BLaER1 treated with 17β-estradiol and CSF1 and Interleukin-3, amounts not matched to agents 10 nM and 100 nM (cell line): ENCODE measurements at regions not wholly inside any gene's neighbourhood (a gene's known extent, or its start where the extent isn't known, plus 50 kb on each side); places are given as distances from the start of the nearest gene placed in this dataset.
A peak's percentile ranks its signal among the peaks of the same experiment; 100 is the strongest.
"Not testable (repeated sequence)": the region's sequence is repeated elsewhere in the genome, so short reads cannot be mapped to it uniquely, and the experiment has no call there.

ENCODE experiments used
- H3K27ac ChIP-seq, 11 experiments: shearing (Covaris generic); formaldehyde crosslinking; 2 replicates each; pipeline ENCODE4 v1.8.1; 2022
- H3K27me3 ChIP-seq, 11 experiments: shearing (Covaris generic); formaldehyde crosslinking; 2 replicates each; pipeline ENCODE4 v1.8.1; 2022
- H3K36me3 ChIP-seq, 11 experiments: shearing (Covaris generic); formaldehyde crosslinking; 2 replicates each; pipeline ENCODE4 v1.8.1; 2022
- H3K4me1 ChIP-seq, 10 experiments: shearing (Covaris generic); formaldehyde crosslinking; 2 replicates each; pipeline ENCODE4 v1.8.1; 2022
- H3K4me2 ChIP-seq, 11 experiments: shearing (Covaris generic); formaldehyde crosslinking; 2 replicates each; pipeline ENCODE4 v1.8.1; 2022
- H3K4me3 ChIP-seq, 10 experiments: shearing (Covaris generic); formaldehyde crosslinking; 2 replicates each; pipeline ENCODE4 v1.8.1; 2022
- H3K9ac ChIP-seq, 11 experiments: shearing (Covaris generic); formaldehyde crosslinking; 2 replicates each; pipeline ENCODE4 v1.8.1; 2022
- H3K9me3 ChIP-seq, 11 experiments: shearing (Covaris generic); formaldehyde crosslinking; replicated peaks in 1 of 11; 2 replicates each; pipeline ENCODE4 v1.8.1; 2022
- H4K20me1 ChIP-seq, 11 experiments: shearing (Covaris generic); formaldehyde crosslinking; 2 replicates each; pipeline ENCODE4 v1.8.1; 2022
- Cebpa-rat ChIP-seq, 11 experiments: shearing (Covaris generic); IDR thresholded peaks; 2 replicates each; pipeline ENCODE4 v1.8.1; 2022

DNA sequence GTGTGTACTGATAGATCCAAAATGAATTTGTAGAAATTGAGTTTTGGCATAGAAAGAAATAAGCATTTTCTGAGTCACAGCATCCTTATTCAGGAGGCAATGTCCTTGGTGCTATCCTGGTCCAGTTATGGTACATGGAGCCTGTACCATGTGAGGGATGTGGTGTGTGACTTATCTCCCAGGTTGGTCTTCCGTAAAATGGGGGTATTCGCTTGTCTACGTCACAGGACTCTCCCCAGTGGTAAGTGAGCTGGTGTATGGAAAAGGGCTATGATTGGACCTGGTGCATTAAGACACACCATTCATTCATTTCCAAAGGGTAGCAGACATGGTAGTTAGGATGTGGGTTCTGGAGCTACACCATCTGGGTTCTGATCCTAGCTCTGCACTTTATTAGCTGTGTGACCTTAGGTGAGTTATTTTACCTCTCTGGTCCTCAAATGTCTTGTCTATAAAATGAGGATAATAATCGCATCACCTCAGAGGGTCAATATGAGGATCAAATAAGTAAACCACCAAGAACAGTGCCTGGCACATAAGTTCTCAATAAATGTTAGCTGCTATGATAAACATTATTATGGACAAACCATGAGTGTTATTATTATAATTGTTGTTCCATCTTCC lies 119.2 kb downstream of the MYCN start:
- no peak overlapping the region for H3K27ac ChIP-seq
- H4K20me1 ChIP-seq, result no peaks in the 10 kb centered on the region
- no peaks in the 10 kb centered on the region for H3K27me3 ChIP-seq
- H3K36me3 ChIP-seq, result peaks cover 0 to 10% (median 0%) of the 10 kb centered on the region in 11 experiments; a peak in 2 of 22 replicates
- H3K9ac ChIP-seq, result no peak overlapping the region
- H3K4me3 ChIP-seq, result no peak overlapping the region
- TF ChIP-seq Cebpa-rat (IDR thresholded peaks at IDR 0.05), result no peak
- H3K4me2 ChIP-seq, result peak overlapping the region in 2 of 11 experiments; percentile 23 to 36; a peak in 2 of 22 replicates
- peaks cover 27 to 33% (median 31%) of the 10 kb centered on the region in 11 experiments for H3K9me3 ChIP-seq
- peaks cover 27 to 44% (median 40%) of the 10 kb centered on the region in 10 experiments for H3K4me1 ChIP-seq

DNA sequence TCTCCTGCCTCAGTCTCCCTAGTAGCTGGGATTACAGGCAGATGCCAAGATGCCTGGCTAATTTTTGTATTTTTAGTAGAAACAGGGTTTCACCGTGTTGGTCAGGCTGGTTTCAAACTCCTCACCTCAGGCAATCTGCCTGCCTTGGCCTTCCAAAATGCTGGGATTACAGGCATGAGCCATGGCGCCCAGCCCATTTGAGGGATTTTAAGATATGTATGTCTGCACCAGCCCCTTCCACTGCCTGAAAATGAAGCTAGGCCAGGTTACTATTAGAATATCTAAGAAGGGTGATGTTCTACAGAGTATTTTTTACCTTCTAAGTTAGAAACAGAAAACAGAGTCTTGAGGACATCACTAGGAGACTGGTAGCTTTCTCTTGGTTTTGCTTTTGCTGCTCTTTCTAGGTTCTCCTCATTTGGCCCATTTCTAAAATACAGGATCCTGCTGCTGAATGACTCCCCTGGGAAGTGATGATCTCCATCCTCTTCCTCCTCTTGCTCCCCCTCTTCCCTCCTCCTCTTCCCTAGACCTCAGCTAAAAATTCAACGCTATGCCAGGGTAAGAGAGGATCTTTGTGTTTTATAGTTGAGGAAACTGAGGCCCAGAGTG lies 118.5 kb downstream of the MYCN start:
- TF ChIP-seq Cebpa-rat (IDR thresholded peaks at IDR 0.05), result no peak
- no peak overlapping the region for H3K27ac ChIP-seq
- peaks cover 27 to 47% (median 40%) of the 10 kb centered on the region in 10 experiments for H3K4me1 ChIP-seq

DNA sequence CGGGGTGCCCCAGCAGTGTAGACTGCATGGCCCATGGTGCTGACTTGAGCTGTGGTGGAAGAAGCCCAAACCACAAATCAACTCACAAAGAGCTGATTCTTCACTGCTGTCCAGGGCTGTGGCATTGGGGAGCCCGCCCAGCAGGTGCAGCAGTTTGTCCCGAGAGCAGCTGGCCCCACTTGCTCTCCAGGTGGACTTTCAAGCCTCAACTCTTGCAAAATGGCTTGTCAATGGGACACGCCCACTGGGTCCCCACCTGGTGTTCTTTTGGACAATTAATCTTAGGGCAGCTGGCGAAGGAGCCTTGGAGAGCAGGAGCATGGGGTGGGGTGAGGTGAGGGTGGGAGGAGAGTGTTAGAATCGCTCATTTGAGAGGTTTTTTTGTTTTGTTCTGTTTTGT lies 117.9 kb downstream of the MYCN start:
- Histone ChIP-seq H4K20me1 (no peaks in the 10 kb centered on the region), H3K27me3 (no peaks in the 10 kb centered on the region), H3K36me3 (peaks cover 0 to 7% (median 0%) of the 10 kb centered on the region in 11 experiments; a peak in 1 of 22 replicates), H3K4me1 (peaks cover 27 to 49% (median 40%) of the 10 kb centered on the region in 10 experiments), H3K4me3 (no peak overlapping the region), H3K4me2 (peak overlapping the region in 7 of 11 experiments; percentile 10 to 35 (median 26); a peak in 6 of 22 replicates), H3K27ac (peak overlapping the region in 2 of 11 experiments; percentile 40 to 79; a peak in 1 of 22 replicates), H3K9me3 (peaks cover 15 to 21% (median 18%) of the 10 kb centered on the region in 11 experiments), H3K9ac (no peak overlapping the region)
- TF ChIP-seq Cebpa-rat (IDR thresholded peaks at IDR 0.05), result no peak

More for the DNA sequence above, 118.5 kb downstream of the MYCN start:
- Histone ChIP-seq H3K4me3 (no peak overlapping the region), H4K20me1 (no peaks in the 10 kb centered on the region), H3K27me3 (no peaks in the 10 kb centered on the region), H3K36me3 (peaks cover 0 to 10% (median 0%) of the 10 kb centered on the region in 11 experiments; a peak in 2 of 22 replicates), H3K4me2 (peak overlapping the region in 4 of 11 experiments; percentile 6 to 38 (median 30); a peak in 3 of 22 replicates), H3K9ac (no peak overlapping the region), H3K9me3 (peaks cover 21 to 27% (median 24%) of the 10 kb centered on the region in 11 experiments)

DNA sequence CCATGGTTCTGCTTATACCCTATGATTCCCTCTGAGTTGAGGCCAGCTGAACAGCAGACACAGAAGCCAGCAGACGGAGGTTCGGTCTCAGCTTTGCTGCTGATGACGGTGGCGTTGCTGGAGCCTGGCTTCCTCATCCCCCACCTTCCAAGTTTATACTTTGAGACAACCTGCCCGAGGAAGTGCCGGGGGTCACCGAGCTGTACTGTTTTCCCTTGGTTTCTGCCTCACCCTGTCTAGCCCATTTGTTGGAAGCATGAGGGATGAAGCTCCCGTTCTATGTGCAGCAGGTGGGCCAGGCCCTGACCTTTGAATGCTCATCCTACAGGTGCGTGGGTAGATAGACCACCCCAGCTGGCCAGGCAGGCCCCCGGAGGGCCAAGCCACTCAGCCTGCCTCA lies 117.3 kb downstream of the MYCN start:
- Histone ChIP-seq H3K9me3 (peaks cover 9 to 15% (median 12%) of the 10 kb centered on the region in 11 experiments), H3K36me3 (peaks cover 0 to 1% (median 0%) of the 10 kb centered on the region in 11 experiments; a peak in 1 of 22 replicates), H3K4me3 (no peak overlapping the region), H3K27me3 (no peaks in the 10 kb centered on the region), H3K4me2 (peak overlapping the region in 7 of 11 experiments; percentile 10 to 91 (median 32); a peak in 4 of 22 replicates), H3K4me1 (peaks cover 30 to 51% (median 41%) of the 10 kb centered on the region in 10 experiments), H4K20me1 (no peaks in the 10 kb centered on the region), H3K27ac (peak overlapping the region in 3 of 11 experiments; percentile 40 to 79 (median 78); a peak in 3 of 22 replicates), H3K9ac (no peak overlapping the region)
- TF ChIP-seq Cebpa-rat (IDR thresholded peaks at IDR 0.05), result no peak

DNA sequence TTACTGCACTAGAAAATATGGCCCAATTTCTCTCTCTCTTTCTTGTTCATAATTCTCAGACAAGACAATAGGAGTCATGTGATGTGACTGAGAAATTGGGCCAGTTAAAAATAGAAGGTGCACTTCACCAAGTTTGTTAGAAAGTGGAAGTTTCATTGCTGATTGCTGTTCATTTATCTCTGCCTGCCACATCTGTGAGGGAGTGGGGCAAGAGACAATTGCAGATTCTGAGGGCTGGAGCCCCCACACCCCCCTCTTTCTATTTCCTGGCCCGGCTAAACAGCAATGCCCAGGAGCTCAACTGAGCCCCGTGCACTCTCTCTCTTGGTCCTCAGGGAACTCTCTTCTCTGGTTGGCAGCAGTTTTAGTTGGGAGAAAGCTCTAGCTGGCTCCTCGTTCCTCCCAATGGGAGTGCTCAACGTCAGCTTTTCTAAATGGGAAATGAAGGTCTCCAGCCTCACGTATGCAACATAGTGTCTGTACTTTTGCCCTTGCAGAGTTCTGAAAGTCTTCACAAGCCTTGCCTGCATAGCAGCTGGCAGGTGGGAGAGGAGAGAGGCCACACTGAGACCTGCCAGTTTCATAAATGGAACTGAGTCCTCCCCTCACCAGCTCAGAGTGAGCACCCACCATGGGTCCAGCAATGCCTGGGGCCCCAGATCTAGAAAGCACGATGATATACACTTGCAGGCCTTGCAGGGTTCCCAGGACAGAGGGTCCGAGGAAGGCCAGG lies 115.7 kb downstream of the MYCN start:
- peak in 9 of 11 experiments; percentile 12 to 96 (median 66); a peak in 11 of 22 replicates for TF ChIP-seq Cebpa-rat (IDR thresholded peaks at IDR 0.05)
- H3K9ac ChIP-seq, result peak overlapping the region; percentile 20 to 75 (median 62); a peak in 19 of 22 replicates
- H4K20me1 ChIP-seq, result no peaks in the 10 kb centered on the region
- no peaks in the 10 kb centered on the region for H3K36me3 ChIP-seq
- no peaks in the 10 kb centered on the region for H3K9me3 ChIP-seq
- peak overlapping the region in 5 of 10 experiments; percentile 6 to 49 (median 14); a peak in 5 of 20 replicates for H3K4me3 ChIP-seq
- peak overlapping the region; percentile 43 to 91 (median 83) for H3K4me2 ChIP-seq
- no peaks in the 10 kb centered on the region for H3K27me3 ChIP-seq
- H3K4me1 ChIP-seq, result peaks cover 34 to 51% (median 43%) of the 10 kb centered on the region in 10 experiments
- peak overlapping the region in 10 of 11 experiments; percentile 47 to 83 (median 74); a peak in 20 of 22 replicates for H3K27ac ChIP-seq

DNA sequence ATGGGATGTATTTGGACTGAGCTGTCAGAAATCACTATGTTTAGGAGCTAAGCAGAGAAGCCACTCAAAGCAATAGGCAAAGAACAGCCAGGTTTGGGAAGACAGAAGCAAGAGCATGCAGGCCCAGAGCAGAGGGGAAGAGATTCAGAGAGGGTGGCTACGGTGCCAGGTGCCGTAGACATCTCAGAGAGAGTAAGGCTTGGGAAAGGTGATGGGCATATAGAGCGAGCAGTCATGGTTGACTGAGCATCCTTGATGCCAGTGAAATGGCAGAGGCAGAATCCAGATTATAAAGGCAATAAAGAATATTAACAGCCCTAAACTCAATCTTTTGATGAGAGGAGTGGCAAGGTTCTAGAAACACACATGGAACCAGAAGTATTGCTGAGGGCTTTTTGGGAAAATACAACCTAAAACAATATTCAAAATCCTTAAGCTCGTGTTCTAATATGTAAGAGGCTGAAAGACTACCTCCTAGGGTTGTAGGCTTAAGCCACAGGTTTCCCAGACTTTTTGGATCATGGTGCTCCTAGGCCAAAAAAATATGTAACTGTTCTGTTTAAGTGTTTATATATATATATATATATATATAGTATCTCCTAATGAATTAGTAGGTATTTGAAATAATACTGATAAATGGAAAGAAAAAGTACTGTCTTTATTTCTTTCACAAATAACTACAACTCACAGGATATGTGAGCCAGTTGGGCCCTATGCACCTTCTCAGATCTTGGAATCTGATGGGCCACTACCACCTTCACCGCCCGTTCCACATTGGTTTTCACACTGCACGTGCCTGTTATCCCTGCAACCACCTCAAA lies 113.3 kb downstream of the MYCN start:
- H3K4me1 ChIP-seq, result peaks cover 28 to 45% (median 41%) of the 10 kb centered on the region in 10 experiments
- no peak overlapping the region for H3K9ac ChIP-seq
- H3K4me3 ChIP-seq, result no peak overlapping the region
- H3K9me3 ChIP-seq, result no peaks in the 10 kb centered on the region
- peak overlapping the region in 3 of 11 experiments; percentile 70 to 79 (median 78); a peak in 3 of 22 replicates for H3K27ac ChIP-seq
- H3K4me2 ChIP-seq, result no peak overlapping the region; a peak in 2 of 22 replicates
- H4K20me1 ChIP-seq, result no peaks in the 10 kb centered on the region
- TF ChIP-seq Cebpa-rat (IDR thresholded peaks at IDR 0.05), result no peak
- no peaks in the 10 kb centered on the region for H3K27me3 ChIP-seq
- H3K36me3 ChIP-seq, result no peaks in the 10 kb centered on the region

DNA sequence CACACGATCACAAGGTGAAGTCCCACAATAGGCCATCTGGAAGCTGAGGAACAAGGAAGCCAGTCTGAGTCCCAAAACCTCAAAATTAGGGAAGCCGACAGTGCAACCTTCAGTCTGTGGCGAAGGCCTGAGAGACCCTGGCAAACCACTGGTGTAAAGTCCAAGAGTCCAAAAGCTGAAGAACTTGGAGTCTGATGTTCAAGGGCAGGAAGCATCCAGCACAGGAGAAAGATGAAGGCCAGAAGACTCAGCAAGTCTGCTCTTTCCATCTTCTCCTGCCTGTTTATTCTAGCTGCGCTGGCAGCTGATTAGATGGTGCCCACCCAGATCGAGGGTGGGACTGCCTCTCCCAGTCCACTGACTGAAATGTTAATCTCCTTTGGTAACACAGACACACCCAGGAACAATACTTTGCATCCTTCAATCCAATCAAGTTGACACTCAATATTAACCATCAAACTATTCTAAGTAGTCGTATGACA lies 112.3 kb downstream of the MYCN start:
- peak overlapping the region in 4 of 11 experiments; percentile 23 to 51 (median 34); a peak in 4 of 22 replicates for H3K4me2 ChIP-seq
- H3K27ac ChIP-seq, H3K27me3 ChIP-seq, H3K4me3 ChIP-seq, H3K9me3 ChIP-seq, H4K20me1 ChIP-seq, H3K36me3 ChIP-seq, H3K9ac ChIP-seq: not testable (repeated sequence)
- H3K4me1 ChIP-seq, result peaks cover 23 to 44% (median 34%) of the 10 kb centered on the region in 10 experiments
